Endothelial cell of umbilical vein (primary cell): ENCODE measurements at regions not wholly inside any gene's neighbourhood (a gene's known extent, or its start where the extent isn't known, plus 50 kb on each side); places are given as distances from the start of the nearest gene placed in this dataset.

Experiments
- EZH2 ChIP-seq: IDR thresholded peaks from 2 replicates; pipeline ENCODE4 v1.6.1; 2012; ENCODE audit warnings: borderline replicate concordance, low read depth, mild to moderate bottlenecking, moderate library complexity, low read length, inconsistent platforms; ENCODE audit not compliant: severe bottlenecking
- GATA2 ChIP-seq: IDR thresholded peaks from 2 replicates; pipeline ENCODE4 v1.7.0; 2011; ENCODE audit warnings: low read depth, mild to moderate bottlenecking, moderate library complexity, mixed read lengths, low read length; ENCODE audit not compliant: insufficient read length, insufficient read depth
- JUN ChIP-seq: IDR thresholded peaks from 2 replicates; pipeline ENCODE4 v1.6.1; 2011; ENCODE audit warnings: borderline replicate concordance, low read depth; ENCODE audit not compliant: insufficient read length, insufficient read depth
- POLR2A ChIP-seq: IDR thresholded peaks from 2 replicates; pipeline ENCODE4 v1.6.1; 2012; ENCODE audit warnings: low read depth, mild to moderate bottlenecking, control low read depth, low read length
- TF ChIP-seq, protein P1 (sequence below), 2 donors: IDR thresholded peaks; 1 replicate in 1 of 2; 2 replicates in 1 of 2; pipeline ENCODE4 v1.5.1; 2011; ENCODE audit warnings: low read length in 2 of 2, mild to moderate bottlenecking in 2 of 2, moderate library complexity in 2 of 2, control low read depth in 1 of 2, inconsistent platforms in 1 of 2, low read depth in 1 of 2; ENCODE audit not compliant: insufficient read depth in 1 of 2; ENCODE audit errors: extremely low read depth in 1 of 2

DNA sequence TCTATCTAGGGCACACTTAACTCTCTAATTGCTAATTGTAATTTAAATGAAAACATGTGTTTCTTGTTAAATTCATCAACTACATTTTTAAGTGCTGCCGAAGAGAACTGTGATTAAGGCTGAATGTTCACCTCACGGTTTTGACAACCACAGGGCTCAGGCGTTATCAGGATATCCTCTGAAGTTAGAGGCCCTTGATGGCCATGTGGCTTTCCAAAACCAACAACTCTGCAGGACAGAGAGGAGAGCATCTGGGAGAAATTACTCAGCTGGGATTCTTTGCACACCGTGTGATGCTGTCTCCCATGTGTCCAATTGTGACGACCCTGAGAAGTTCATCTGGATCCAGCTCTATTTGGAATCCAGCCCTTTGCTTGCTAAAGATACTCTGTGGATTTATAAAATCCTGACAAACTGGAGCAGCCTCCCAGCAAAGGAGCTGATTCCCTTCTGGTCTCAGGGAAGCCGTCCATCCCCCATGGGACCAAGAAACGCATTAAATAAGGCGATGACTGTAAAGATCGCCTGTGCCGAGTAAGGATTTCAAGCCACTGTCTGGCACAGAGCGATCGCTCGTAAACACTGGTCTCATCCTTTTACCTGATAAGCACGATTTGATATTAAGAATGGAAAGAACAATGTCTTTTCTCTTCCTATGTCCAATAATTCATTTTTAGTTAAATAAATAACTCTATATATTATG is 401.1 kb downstream of the CD83 start:
- TF ChIP-seq, protein P1, sequence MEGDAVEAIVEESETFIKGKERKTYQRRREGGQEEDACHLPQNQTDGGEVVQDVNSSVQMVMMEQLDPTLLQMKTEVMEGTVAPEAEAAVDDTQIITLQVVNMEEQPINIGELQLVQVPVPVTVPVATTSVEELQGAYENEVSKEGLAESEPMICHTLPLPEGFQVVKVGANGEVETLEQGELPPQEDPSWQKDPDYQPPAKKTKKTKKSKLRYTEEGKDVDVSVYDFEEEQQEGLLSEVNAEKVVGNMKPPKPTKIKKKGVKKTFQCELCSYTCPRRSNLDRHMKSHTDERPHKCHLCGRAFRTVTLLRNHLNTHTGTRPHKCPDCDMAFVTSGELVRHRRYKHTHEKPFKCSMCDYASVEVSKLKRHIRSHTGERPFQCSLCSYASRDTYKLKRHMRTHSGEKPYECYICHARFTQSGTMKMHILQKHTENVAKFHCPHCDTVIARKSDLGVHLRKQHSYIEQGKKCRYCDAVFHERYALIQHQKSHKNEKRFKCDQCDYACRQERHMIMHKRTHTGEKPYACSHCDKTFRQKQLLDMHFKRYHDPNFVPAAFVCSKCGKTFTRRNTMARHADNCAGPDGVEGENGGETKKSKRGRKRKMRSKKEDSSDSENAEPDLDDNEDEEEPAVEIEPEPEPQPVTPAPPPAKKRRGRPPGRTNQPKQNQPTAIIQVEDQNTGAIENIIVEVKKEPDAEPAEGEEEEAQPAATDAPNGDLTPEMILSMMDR (IDR thresholded peaks at IDR 0.05; ENCODE audit: extremely low read depth in 1 of 2, insufficient read depth in 1 of 2, low read depth in 1 of 2, low read length in 2 of 2) = no peak
- TF ChIP-seq POLR2A (no peak), GATA2 (no peak), EZH2 (no peak), JUN (no peak)
